HL-60/S4 treated with phorbol 12-myristate 13-acetate at 8.2 ng/mL for 4 days and 3 days (cell line): ENCODE measurements at regions not wholly inside any gene's neighbourhood (a gene's known extent, or its start where the extent isn't known, plus 50 kb on each side); places are given as distances from the start of the nearest gene placed in this dataset.

Experiments used
- in situ Hi-C: fragments of 300-500 bp; cut with MboI; formaldehyde crosslinking; loops from 2 replicates; pipeline ENCODE4 v1.15.0; 2022; ENCODE audit warnings: low sequenced_read_pairs

- in situ Hi-C loops: no loop called here
Observed at GRCh38 chr9:14031810-14032209, 282.1 kb downstream of the NFIB start.

DNA sequence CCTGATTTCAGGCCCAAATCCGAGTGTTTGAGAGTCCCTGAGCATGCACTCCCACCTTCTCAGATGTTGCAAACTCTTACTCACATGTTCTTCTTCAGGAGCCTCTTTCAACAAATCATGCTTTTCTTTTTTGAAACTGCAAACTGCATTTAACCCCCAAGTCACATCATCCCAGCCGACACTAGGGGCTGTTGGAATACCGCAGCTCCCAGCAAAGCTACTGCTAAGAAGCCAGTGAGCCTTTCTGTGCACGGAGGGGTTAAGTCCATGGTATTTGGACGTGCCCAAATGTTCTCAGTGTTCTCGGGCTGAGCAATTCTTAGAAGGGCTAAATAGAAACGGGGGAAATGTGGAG lies 282.9 kb downstream of the NFIB start:
- in situ Hi-C loops: no loop called here

- in situ Hi-C loops: no loop called here
Observed at GRCh38 chr9:14030375-14031059, 283.4 kb downstream of the NFIB start.

DNA sequence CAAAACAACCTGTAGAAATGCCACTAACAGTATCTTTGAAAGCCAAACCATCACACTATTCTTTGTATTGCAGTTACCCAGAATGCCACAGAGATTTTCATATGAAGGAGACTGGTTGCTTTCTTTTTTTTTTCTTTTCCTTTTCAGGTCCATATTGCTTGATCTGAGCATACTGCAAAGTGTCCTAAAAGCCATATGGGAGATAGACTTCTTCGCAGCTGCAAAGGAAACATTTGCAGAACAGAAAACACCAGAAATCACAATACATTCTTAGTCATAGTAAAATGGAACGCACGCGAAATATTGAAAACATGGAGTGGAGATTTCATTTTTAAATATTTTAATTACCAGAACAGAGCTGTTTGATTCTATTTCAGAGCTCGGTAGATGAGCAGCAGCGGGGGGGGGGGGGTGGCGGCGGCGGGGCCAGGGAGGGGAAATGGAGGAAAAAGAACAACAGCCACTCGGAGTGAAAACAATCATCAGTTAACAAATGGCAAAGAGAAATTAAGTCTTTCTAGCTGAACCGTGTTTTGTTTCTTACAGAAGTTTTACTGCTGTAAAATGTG lies 284.1 kb downstream of the NFIB start:
- in situ Hi-C loops: no loop called here

- in situ Hi-C loops: no loop called here
Observed at GRCh38 chr9:14027116-14027800, 286.7 kb downstream of the NFIB start.

GRCh38 chr9:14025741-14026140 lies 288.2 kb downstream of the NFIB start:
- in situ Hi-C loops: no loop called here

GRCh38 chr9:14023285-14023684 lies 290.7 kb downstream of the NFIB start:
- in situ Hi-C loops: no loop called here

DNA sequence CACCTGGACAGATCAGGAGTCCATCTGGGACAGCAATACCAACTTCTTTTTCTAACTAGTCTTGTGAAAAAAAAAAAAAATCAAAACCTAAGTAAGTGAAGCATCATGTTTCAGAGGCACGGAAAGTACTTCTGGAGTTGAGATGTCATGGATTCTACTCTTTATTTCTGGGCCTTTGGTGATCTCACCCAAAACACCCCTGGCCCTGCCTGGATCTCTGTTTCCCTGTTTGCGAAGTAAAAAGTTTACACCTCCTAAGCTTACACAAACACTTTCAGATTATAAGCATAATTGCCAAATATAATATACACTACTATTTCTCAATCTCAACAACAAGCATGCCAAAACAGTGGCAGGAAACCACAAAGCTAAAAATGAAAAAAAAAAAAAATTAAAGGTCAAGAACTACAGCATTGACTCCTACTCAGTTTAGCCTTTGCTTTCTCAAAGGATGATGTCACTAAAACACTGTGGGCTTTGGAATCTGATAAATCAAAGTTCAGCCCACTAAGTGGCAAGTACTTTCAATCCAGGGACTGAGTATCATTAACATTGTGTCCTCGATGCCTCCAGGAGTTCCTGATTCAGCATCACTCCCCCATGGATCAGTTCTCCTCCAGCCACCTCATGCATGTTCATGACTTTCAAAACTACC lies 291.9 kb downstream of the NFIB start:
- in situ Hi-C loops: no loop called here

- in situ Hi-C loops: no loop called here
Observed at GRCh38 chr9:14018081-14018480, 295.9 kb downstream of the NFIB start.

- in situ Hi-C loops: no loop called here
Observed at GRCh38 chr9:14014744-14015143, 299.2 kb downstream of the NFIB start.

GRCh38 chr9:14014218-14014617 lies 299.7 kb downstream of the NFIB start:
- in situ Hi-C loops: no loop called here

- in situ Hi-C loops: no loop called here
Observed at GRCh38 chr9:14011799-14012560, 302.0 kb downstream of the NFIB start.

- in situ Hi-C loops: no loop called here
Observed at GRCh38 chr9:14007190-14007769, 306.7 kb downstream of the NFIB start.

GRCh38 chr9:14006386-14007187 lies 307.4 kb downstream of the NFIB start:
- in situ Hi-C loops: no loop called here

DNA sequence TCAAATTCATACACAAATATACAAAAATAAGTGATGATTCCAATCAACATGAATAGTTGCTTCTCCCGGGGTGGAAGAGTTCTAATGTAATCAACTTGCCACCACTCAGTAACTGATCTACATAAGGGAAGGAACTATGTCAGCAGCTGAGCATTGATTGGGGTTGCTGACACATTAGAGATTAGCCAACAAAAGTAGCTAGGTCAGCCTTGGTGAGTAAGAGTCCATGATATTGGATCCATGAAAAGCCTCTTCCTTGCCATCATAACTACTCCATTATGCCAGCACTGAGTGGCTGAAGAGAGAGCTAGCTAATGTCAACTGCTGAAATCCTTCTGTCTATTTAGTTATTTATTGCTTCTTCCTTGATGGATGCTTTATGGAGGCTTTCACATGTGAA lies 309.8 kb downstream of the NFIB start:
- in situ Hi-C loops: no loop called here

DNA sequence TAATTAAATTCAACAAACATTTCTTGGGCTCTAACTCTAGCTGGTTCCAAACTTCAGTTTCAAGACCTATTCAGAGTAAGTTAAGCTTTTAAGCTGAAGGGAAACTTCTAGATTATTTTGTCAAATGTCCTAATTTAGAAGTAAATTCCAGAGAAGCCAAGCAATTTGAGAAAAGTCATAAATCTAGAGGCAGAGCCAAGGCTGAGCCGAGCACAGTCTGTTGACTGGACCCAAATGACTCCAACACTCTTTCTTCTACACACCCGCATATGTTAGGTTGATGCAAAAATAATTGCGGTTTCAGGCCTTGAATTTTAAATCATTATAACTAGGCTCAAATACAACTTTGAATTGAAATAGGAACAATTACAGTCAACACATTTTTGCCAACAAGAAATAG lies 319.7 kb downstream of the NFIB start:
- in situ Hi-C loops: no loop called here

DNA sequence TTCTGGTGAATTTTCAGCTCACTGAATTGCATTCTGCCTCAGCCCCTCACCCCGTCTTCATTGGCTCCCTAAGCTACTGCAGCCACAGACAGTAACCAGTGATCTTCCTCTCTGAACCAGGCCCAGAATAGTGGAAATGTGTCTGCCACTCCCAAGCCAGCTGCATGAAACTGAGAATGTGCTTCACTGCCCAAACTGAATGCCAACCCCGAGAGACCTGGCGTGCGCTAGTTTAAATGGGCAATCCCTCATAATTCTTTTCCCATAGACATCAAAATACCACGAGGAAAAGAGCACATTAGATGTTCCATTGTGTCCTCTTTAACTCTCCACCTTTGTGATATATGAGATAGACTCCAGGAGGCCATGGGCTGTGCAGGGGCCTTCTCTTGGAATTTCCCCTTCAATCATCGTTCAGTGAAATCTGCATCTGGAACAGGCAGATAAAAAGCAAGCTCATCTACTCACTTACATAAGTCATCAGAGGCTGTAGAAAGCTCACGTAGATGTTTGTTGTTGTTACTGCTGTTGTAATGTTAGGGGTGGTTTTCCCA lies 320.2 kb downstream of the NFIB start:
- in situ Hi-C loops: no loop called here

DNA sequence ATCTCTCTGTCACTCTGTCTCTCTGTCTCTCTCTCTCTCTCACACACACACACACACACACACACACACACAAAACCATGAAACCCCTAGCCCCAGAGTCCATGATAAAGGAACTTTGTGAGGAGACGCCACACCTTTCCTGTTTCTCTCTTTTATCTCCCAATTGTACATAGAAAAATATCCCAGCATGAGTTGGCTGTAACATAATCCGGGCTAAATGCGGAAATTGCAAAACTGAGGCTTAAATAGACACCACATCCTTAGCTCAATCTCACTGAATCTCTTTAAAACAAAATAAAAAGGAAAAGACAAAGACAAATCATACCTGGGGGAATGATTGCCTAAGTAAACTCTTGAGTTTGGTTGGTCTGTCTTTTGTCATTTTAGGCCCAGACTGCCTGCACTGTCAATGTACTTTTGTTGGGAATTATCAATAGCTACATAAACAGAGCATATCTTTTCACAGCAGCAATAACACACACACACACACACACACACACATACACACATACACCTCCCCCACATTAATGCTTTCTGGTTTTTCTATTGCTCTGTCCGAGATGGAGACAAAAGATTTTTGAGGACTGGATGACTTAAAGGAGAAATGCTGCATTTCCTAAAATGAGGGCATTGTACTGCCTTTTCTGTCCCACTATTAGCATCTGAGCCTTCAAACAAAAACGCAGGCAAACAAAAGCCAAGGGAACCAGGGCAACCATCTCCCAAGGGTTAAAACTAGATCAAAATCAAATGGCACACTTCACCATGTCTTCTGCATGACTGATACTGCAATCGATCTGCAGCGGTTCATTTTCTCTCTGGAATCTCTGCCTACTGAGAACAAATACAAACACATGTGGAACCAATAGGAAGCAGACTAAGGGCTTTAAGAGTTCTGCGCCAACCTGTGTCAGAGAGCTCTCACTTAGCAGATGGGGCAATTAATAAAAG lies 321.5 kb downstream of the NFIB start:
- in situ Hi-C loops: no loop called here

- in situ Hi-C loops: no loop called here
Observed at GRCh38 chr9:13991395-13991794, 322.5 kb downstream of the NFIB start.
